Breast epithelium (tissue), 3 donors: ENCODE measurements at regions not wholly inside any gene's neighbourhood (a gene's known extent, or its start where the extent isn't known, plus 50 kb on each side); places are given as distances from the start of the nearest gene placed in this dataset.

Experiments used
- CTCF ChIP-seq, 3 donors: fragments of 450-650 bp; IDR thresholded peaks; one replicate each; pipeline ENCODE4 v1.5.1; 2016 to 2017; ENCODE audit warnings: antibody characterized with exemption in 3 of 3, mild to moderate bottlenecking in 3 of 3, moderate library complexity in 3 of 3
- POLR2A ChIP-seq: fragments of 450-650 bp; IDR thresholded peaks from one replicate; pipeline ENCODE4 v1.6.1; 2016; ENCODE audit warnings: antibody characterized with exemption, mild to moderate bottlenecking, moderate library complexity

GRCh38 chr2:156709091-156709490, 272.9 kb downstream of the GPD2 start:
- TF ChIP-seq CTCF (IDR thresholded peaks at IDR 0.05) (no peak), POLR2A (no peak)
